Trophoblast cell (in vitro differentiated cells and primary cell): ENCODE measurements at regions not wholly inside any gene's neighbourhood (a gene's known extent, or its start where the extent isn't known, plus 50 kb on each side); places are given as distances from the start of the nearest gene placed in this dataset.

Experiments
- DNase-seq, 2 donors: peaks; one replicate each; pipeline ENCODE4 v3.0.0-alpha.2; 2016
- H2AFZ ChIP-seq: 2 replicates; pipeline ENCODE4 v1.6.1; 2013; ENCODE audit warnings: low read length, moderate library complexity, mild to moderate bottlenecking; ENCODE audit not compliant: insufficient read depth, poor library complexity
- H2AK5ac ChIP-seq: 2 replicates; pipeline ENCODE4 v1.6.1; 2013; ENCODE audit warnings: mild to moderate bottlenecking, low read length
- H2BK120ac ChIP-seq: 2 replicates; pipeline ENCODE4 v1.6.1; 2013; ENCODE audit warnings: low read length, mild to moderate bottlenecking, moderate library complexity; ENCODE audit not compliant: insufficient read depth, poor library complexity
- H2BK12ac ChIP-seq: 2 replicates; pipeline ENCODE4 v1.6.1; 2013; ENCODE audit warnings: mild to moderate bottlenecking, low read length, moderate library complexity
- H2BK5ac ChIP-seq: 2 replicates; pipeline ENCODE4 v1.6.1; 2013; ENCODE audit warnings: low read length, low read depth, moderate library complexity, mild to moderate bottlenecking; ENCODE audit not compliant: poor library complexity
- H3K14ac ChIP-seq: 2 replicates; pipeline ENCODE4 v1.6.1; 2013; ENCODE audit warnings: mild to moderate bottlenecking, low read length
- H3K18ac ChIP-seq: 2 replicates; pipeline ENCODE4 v1.6.1; 2013; ENCODE audit warnings: mild to moderate bottlenecking, low read length
- H3K23ac ChIP-seq: 2 replicates; pipeline ENCODE4 v1.6.1; 2013; ENCODE audit warnings: low read length
- H3K27ac ChIP-seq: 2 replicates; pipeline ENCODE4 v1.5.1; 2013; ENCODE audit warnings: low read depth, mild to moderate bottlenecking, inconsistent platforms, low read length, moderate library complexity
- H3K27me3 ChIP-seq: 2 replicates; pipeline ENCODE4 v1.6.1; 2013; ENCODE audit warnings: inconsistent platforms, mild to moderate bottlenecking, low read length, moderate library complexity; ENCODE audit not compliant: insufficient read depth
- H3K36me3 ChIP-seq, 2 experiments: 1 replicate in 1 of 2; 2 replicates in 1 of 2; pipeline ENCODE4 v1.6.1; 2013; ENCODE audit warnings: low read length in 2 of 2, mild to moderate bottlenecking in 2 of 2, moderate library complexity in 1 of 2; ENCODE audit not compliant: insufficient read depth in 2 of 2, control insufficient read depth in 1 of 2
- H3K4ac ChIP-seq: 2 replicates; pipeline ENCODE4 v1.6.1; 2013; ENCODE audit warnings: low read depth, mild to moderate bottlenecking, low read length, moderate library complexity
- H3K4me1 ChIP-seq, 2 experiments: 1 replicate in 1 of 2; 2 replicates in 1 of 2; pipeline ENCODE4 v1.6.1; 2013; ENCODE audit warnings: low read length in 2 of 2, mild to moderate bottlenecking in 2 of 2, moderate library complexity in 1 of 2; ENCODE audit not compliant: insufficient read depth in 2 of 2, control insufficient read depth in 1 of 2
- H3K4me2 ChIP-seq: 2 replicates; pipeline ENCODE4 v1.6.1; 2013; ENCODE audit warnings: inconsistent platforms, mild to moderate bottlenecking, low read length, moderate library complexity
- H3K4me3 ChIP-seq: 2 replicates; pipeline ENCODE4 v1.5.1; 2013; ENCODE audit warnings: mild to moderate bottlenecking, low read depth, low read length, inconsistent platforms
- H3K79me1 ChIP-seq: one replicate; pipeline ENCODE4 v1.6.1; 2013; ENCODE audit warnings: low read length
- H3K79me2 ChIP-seq: 2 replicates; pipeline ENCODE4 v1.6.1; 2013; ENCODE audit warnings: low read length, mild to moderate bottlenecking; ENCODE audit not compliant: control insufficient read depth, insufficient read depth, poor library complexity
- H3K9ac ChIP-seq: 2 replicates; pipeline ENCODE4 v1.6.1; 2013; ENCODE audit warnings: mild to moderate bottlenecking, low read length
- H3K9me3 ChIP-seq: 2 replicates; pipeline ENCODE4 v1.6.1; 2013; ENCODE audit warnings: low read depth, mild to moderate bottlenecking, control low read depth, inconsistent platforms, low read length; ENCODE audit not compliant: insufficient read depth
- H4K12ac ChIP-seq: 2 replicates; pipeline ENCODE4 v1.6.1; 2013; ENCODE audit warnings: low read depth, mild to moderate bottlenecking, low read length, moderate library complexity
- H4K8ac ChIP-seq: 2 replicates; pipeline ENCODE4 v1.6.1; 2013; ENCODE audit warnings: low read depth, mild to moderate bottlenecking, low read length, moderate library complexity
- H4K91ac ChIP-seq: one replicate; pipeline ENCODE4 v1.6.1; 2013; ENCODE audit warnings: low read depth, mild to moderate bottlenecking, low read length, moderate library complexity
- WGBS: extraction: QIAGEN DNeasy Blood & Tissue Kit; methylation state at CpG from one replicate; pipeline ENCODE4 v1.1.7; 2013; ENCODE audit warnings: missing lambda C conversion rate; ENCODE audit not compliant: insufficient read length, insufficient coverage; ENCODE audit errors: extremely low coverage; 5-methylcytosine and 5-hydroxymethylcytosine counted together

- Histone ChIP-seq H3K27me3 (no peaks in the 10 kb centered on the region), H3K4me1 (no peaks in the 10 kb centered on the region), H3K23ac (no peak overlapping the region), H3K18ac (no peak overlapping the region), H3K4me2 (no peak overlapping the region), H2BK120ac (no peak overlapping the region), H4K12ac (no peak overlapping the region), H3K9me3 (no peaks in the 10 kb centered on the region), H3K4me3 (no peak overlapping the region), H2BK5ac (no peak overlapping the region), H2AFZ (no peak overlapping the region), H4K8ac (no peak overlapping the region), H3K4ac (no peak overlapping the region), H4K91ac (no peak overlapping the region), H3K36me3 (no peaks in the 10 kb centered on the region), H3K27ac (no peak overlapping the region), H3K79me1 (no peaks in the 10 kb centered on the region), H3K79me2 (no peaks in the 10 kb centered on the region), H2AK5ac (no peak overlapping the region), H3K14ac (no peak overlapping the region), H3K9ac (no peak overlapping the region), H2BK12ac (no peak overlapping the region)
- DNase-seq = no peak
- 100% methylated on average over 1 of the region's 2 CpGs for WGBS
Measured at GRCh38 chr7:51961804-51962203, 645.2 kb upstream of the COBL start.

- Histone ChIP-seq H3K79me1 (no peaks in the 10 kb centered on the region), H2AFZ (no peak overlapping the region), H3K4me3 (no peak overlapping the region), H2BK5ac (no peak overlapping the region), H3K79me2 (no peaks in the 10 kb centered on the region), H2AK5ac (no peak overlapping the region), H4K12ac (no peak overlapping the region), H3K18ac (no peak overlapping the region), H2BK120ac (no peak overlapping the region), H3K9ac (no peak overlapping the region), H3K14ac (no peak overlapping the region), H3K9me3 (no peaks in the 10 kb centered on the region), H4K91ac (no peak overlapping the region), H3K36me3 (no peaks in the 10 kb centered on the region), H3K23ac (no peak overlapping the region), H4K8ac (no peak overlapping the region), H3K4ac (no peak overlapping the region), H3K4me2 (no peak overlapping the region), H3K27me3 (no peaks in the 10 kb centered on the region), H3K4me1 (no peaks in the 10 kb centered on the region), H2BK12ac (no peak overlapping the region), H3K27ac (no peak overlapping the region)
- DNase-seq = no peak
- no CpG with 5 or more reads among the region's 3 CpGs for WGBS
Measured at GRCh38 chr7:51950813-51951212, 634.2 kb upstream of the COBL start.

- Histone ChIP-seq H3K4me1 (no peaks in the 10 kb centered on the region), H2BK12ac (no peak overlapping the region), H4K91ac (no peak overlapping the region), H3K4ac (no peak overlapping the region), H3K9me3 (no peaks in the 10 kb centered on the region), H3K14ac (no peak overlapping the region), H3K23ac (no peak overlapping the region), H2AK5ac (no peak overlapping the region), H4K12ac (no peak overlapping the region), H3K36me3 (no peaks in the 10 kb centered on the region), H2BK5ac (no peak overlapping the region), H3K79me1 (no peaks in the 10 kb centered on the region), H3K18ac (no peak overlapping the region), H2BK120ac (no peak overlapping the region), H4K8ac (no peak overlapping the region), H3K9ac (no peak overlapping the region), H2AFZ (no peak overlapping the region), H3K27me3 (no peaks in the 10 kb centered on the region), H3K4me2 (no peak overlapping the region), H3K4me3 (no peak overlapping the region), H3K79me2 (no peaks in the 10 kb centered on the region), H3K27ac (no peak overlapping the region)
- DNase-seq = no peak
- WGBS = no CpG with 5 or more reads among the region's 9 CpGs
Measured at GRCh38 chr7:51949726-51950644, 633.4 kb upstream of the COBL start.

GRCh38 chr7:51930834-51931233 lies 614.2 kb upstream of the COBL start:
- Histone ChIP-seq H4K12ac (no peak overlapping the region), H2BK12ac (no peak overlapping the region)

More at GRCh38 chr7:51930834-51931233, 614.2 kb upstream of the COBL start:
- Histone ChIP-seq H3K4me3 (no peak overlapping the region), H3K27ac (no peak overlapping the region), H3K79me1 (no peaks in the 10 kb centered on the region), H3K9me3 (no peaks in the 10 kb centered on the region), H3K27me3 (no peaks in the 10 kb centered on the region), H2BK5ac (no peak overlapping the region), H3K4me2 (no peak overlapping the region), H3K18ac (no peak overlapping the region), H3K9ac (no peak overlapping the region), H3K14ac (no peak overlapping the region), H3K79me2 (no peaks in the 10 kb centered on the region), H2AK5ac (no peak overlapping the region), H3K4ac (no peak overlapping the region), H4K8ac (no peak overlapping the region), H3K23ac (no peak overlapping the region), H2AFZ (no peak overlapping the region), H2BK120ac (no peak overlapping the region), H4K91ac (no peak overlapping the region), H3K36me3 (no peaks in the 10 kb centered on the region), H3K4me1 (no peaks in the 10 kb centered on the region)
- no CpG with 5 or more reads among the region's 2 CpGs for WGBS
- peak in 1 of 2 donors; percentile 1 for DNase-seq
